IMR-90 (cell line): ENCODE measurements at regions not wholly inside any gene's neighbourhood (a gene's known extent, or its start where the extent isn't known, plus 50 kb on each side); places are given as distances from the start of the nearest gene placed in this dataset.

ENCODE experiments used
- ATAC-seq: fragments of 200-7000 bp; cut with Tn5 transposase; 2 replicates; pipeline ENCODE4 v1.9.1; 2020; ENCODE audit warnings: low read depth, mild to moderate bottlenecking, moderate library complexity
- BruUV-seq: library from RNA; stranded (reverse); fragments of 400-500 nt; replicated peaks from 2 replicates; lab custom pipeline; 2021; lab: Mats Ljungman, UMichigan
- CTCF ChIA-PET: fragments of 300-600 bp; formaldehyde crosslinking; extraction: SDS; loops from one replicate; lab custom pipeline; 2021; ENCODE audit warnings: antibody characterized with exemption; lab: Yijun Ruan, JAX
- POLR2A ChIA-PET: fragments of 300-600 bp; sonication (Branson Sonifier 250); formaldehyde crosslinking; loops from one replicate; lab custom pipeline; 2022; ENCODE audit warnings: antibody characterized with exemption; ENCODE audit not compliant: unreplicated experiment; lab: Charles Lee
- DNase-seq: peaks from one replicate; pipeline ENCODE4 v3.0.0; 2013
- H2AFZ ChIP-seq: replicated peaks from 2 replicates; pipeline ENCODE3; 2013; ENCODE audit warnings: low read length, mild to moderate bottlenecking; ENCODE audit not compliant: poor library complexity
- H2AK5ac ChIP-seq: 2 replicates; pipeline ENCODE4 v1.6.1; 2013; ENCODE audit warnings: low read depth, low read length, inconsistent platforms
- H2AK9ac ChIP-seq: replicated peaks from 2 replicates; pipeline ENCODE3; 2013; ENCODE audit warnings: mild to moderate bottlenecking, low read depth, low read length, moderate library complexity; ENCODE audit not compliant: poor library complexity
- H2BK120ac ChIP-seq: 2 replicates; pipeline ENCODE4 v1.6.1; 2013; ENCODE audit warnings: low read depth, low read length, inconsistent platforms
- H2BK15ac ChIP-seq: 3 replicates; pipeline ENCODE4 v1.6.1; 2013; ENCODE audit warnings: low read depth, low read length, inconsistent platforms
- H2BK20ac ChIP-seq: 2 replicates; pipeline ENCODE4 v1.6.1; 2013; ENCODE audit warnings: low read depth, mild to moderate bottlenecking, inconsistent platforms, low read length, moderate library complexity
- H2BK5ac ChIP-seq: 2 replicates; pipeline ENCODE4 v1.6.1; 2013; ENCODE audit warnings: mild to moderate bottlenecking, low read depth, low read length, inconsistent platforms; ENCODE audit not compliant: poor library complexity, severe bottlenecking
- H3K14ac ChIP-seq: replicated peaks from 2 replicates; pipeline ENCODE4 v1.6.1; 2013; ENCODE audit warnings: low read depth, low read length, inconsistent platforms
- H3K18ac ChIP-seq: 2 replicates; pipeline ENCODE4 v1.6.1; 2013; ENCODE audit warnings: low read depth, low read length, control low read depth
- H3K23ac ChIP-seq: 2 replicates; pipeline ENCODE4 v1.6.1; 2013; ENCODE audit warnings: low read depth, low read length, inconsistent platforms
- H3K27ac ChIP-seq: 2 replicates; pipeline ENCODE4 v1.5.1; 2013; ENCODE audit warnings: mild to moderate bottlenecking, control low read depth, low read length; ENCODE audit not compliant: insufficient read depth
- H3K27me3 ChIP-seq: 2 replicates; pipeline ENCODE4 v1.6.1; 2013; ENCODE audit warnings: low read length; ENCODE audit not compliant: control insufficient read depth, insufficient read depth
- H3K36me3 ChIP-seq: 2 replicates; pipeline ENCODE4 v1.6.1; 2013; ENCODE audit warnings: low read length, mixed read lengths; ENCODE audit not compliant: control insufficient read depth, insufficient read depth
- H3K4ac ChIP-seq: 2 replicates; pipeline ENCODE4 v1.6.1; 2013; ENCODE audit warnings: low read depth, low read length, inconsistent platforms
- H3K4me1 ChIP-seq: 2 replicates; pipeline ENCODE4 v1.6.1; 2013; ENCODE audit warnings: low read length, mixed read lengths; ENCODE audit not compliant: control insufficient read depth, insufficient read depth
- H3K4me2 ChIP-seq: 2 replicates; pipeline ENCODE4 v1.6.1; 2013; ENCODE audit warnings: low read depth, mild to moderate bottlenecking, control low read depth, low read length, moderate library complexity
- H3K4me3 ChIP-seq: 2 replicates; pipeline ENCODE4 v1.5.1; 2013; ENCODE audit warnings: low read depth, mild to moderate bottlenecking, control low read depth, low read length, moderate library complexity; ENCODE audit not compliant: insufficient read depth
- H3K56ac ChIP-seq: 2 replicates; pipeline ENCODE4 v1.6.1; 2013; ENCODE audit warnings: low read length, inconsistent platforms; ENCODE audit not compliant: insufficient read depth; ENCODE audit errors: extremely low read depth
- H3K79me1 ChIP-seq, 2 experiments: 2 replicates each; pipeline ENCODE4 v1.6.1; 2013; ENCODE audit warnings: low read length in 2 of 2, inconsistent platforms in 1 of 2, low read depth in 1 of 2
- H3K9ac ChIP-seq: 2 replicates; pipeline ENCODE4 v1.6.1; 2013; ENCODE audit warnings: low read depth, low read length, control low read depth
- H3K9me1 ChIP-seq: 2 replicates; pipeline ENCODE4 v1.6.1; 2013; ENCODE audit warnings: low read length, inconsistent platforms; ENCODE audit not compliant: insufficient read depth
- H3K9me3 ChIP-seq: 2 replicates; pipeline ENCODE4 v1.6.1; 2013; ENCODE audit warnings: low read length; ENCODE audit not compliant: control insufficient read depth, insufficient read depth
- H4K20me1 ChIP-seq: 2 replicates; pipeline ENCODE4 v1.6.1; 2013; ENCODE audit warnings: low read length, inconsistent platforms; ENCODE audit not compliant: insufficient read depth
- H4K5ac ChIP-seq: 2 replicates; pipeline ENCODE4 v1.6.1; 2013; ENCODE audit warnings: mild to moderate bottlenecking, low read depth, low read length, control low read depth
- H4K8ac ChIP-seq, 2 experiments: 2 replicates each; pipeline ENCODE4 v1.6.1; 2013; ENCODE audit warnings: low read depth in 2 of 2, low read length in 2 of 2, control low read depth in 1 of 2, inconsistent platforms in 1 of 2
- H4K91ac ChIP-seq: 2 replicates; pipeline ENCODE4 v1.6.1; 2013; ENCODE audit warnings: low read depth, low read length, inconsistent platforms; ENCODE audit not compliant: insufficient read depth
- BHLHE40 ChIP-seq: fragments of 150-350 bp; IDR thresholded peaks from 2 replicates; pipeline ENCODE4 v1.6.1; 2016; ENCODE audit warnings: mild to moderate bottlenecking, low read depth, low read length
- MAFK ChIP-seq: IDR thresholded peaks from 2 replicates; pipeline ENCODE4 v1.6.1; 2012; ENCODE audit warnings: low read depth, low read length, improper control_type of control experiment
- RAD21 ChIP-seq: IDR thresholded peaks from 2 replicates; pipeline ENCODE4 v1.6.1; 2012; ENCODE audit warnings: low read length, improper control_type of control experiment
- RCOR1 ChIP-seq: IDR thresholded peaks from 2 replicates; pipeline ENCODE4 v1.6.1; 2012; ENCODE audit warnings: mild to moderate bottlenecking, low read length, improper control_type of control experiment; ENCODE audit not compliant: insufficient replicate concordance
- USF2 ChIP-seq: fragments of 150-350 bp; IDR thresholded peaks from 2 replicates; pipeline ENCODE4 v1.6.1; 2017; ENCODE audit warnings: mild to moderate bottlenecking, antibody characterized with exemption, low read length, low read depth
- WGBS, 2 experiments: methylation state at CpG; one replicate each; pipeline versions ENCODE4 v1.1.5 to v1.1.7; 2013; ENCODE audit warnings: missing lambda C conversion rate in 2 of 2; ENCODE audit not compliant: insufficient read length in 1 of 2; ENCODE audit errors: extremely low coverage in 2 of 2; 5-methylcytosine and 5-hydroxymethylcytosine counted together
- dilution Hi-C: fragments of 300-500 bp; cut with HindIII; formaldehyde crosslinking; loops from one replicate; pipeline ENCODE4 v1.14.3; 2018; ENCODE audit warnings: low sequenced_read_pairs; ENCODE audit not compliant: unreplicated experiment
- in situ Hi-C: fragments of 300-500 bp; cut with MboI; formaldehyde crosslinking; loops from 3 replicates; pipeline ENCODE4 v1.14.3; 2019; ENCODE audit warnings: low sequenced_read_pairs, inconsistent platforms, mixed read lengths
- intact Hi-C: fragments of 100-400 bp; cut with micrococcal nuclease; formaldehyde crosslinking; loops from 2 replicates; pipeline ENCODE4 v1.10.0; 2022
- TF ChIP-seq, protein P1 (sequence below): fragments of 150-350 bp; IDR thresholded peaks from 2 replicates; pipeline ENCODE4 v1.6.1; 2016; ENCODE audit warnings: low read depth, mild to moderate bottlenecking, low read length, moderate library complexity, borderline replicate concordance

DNA sequence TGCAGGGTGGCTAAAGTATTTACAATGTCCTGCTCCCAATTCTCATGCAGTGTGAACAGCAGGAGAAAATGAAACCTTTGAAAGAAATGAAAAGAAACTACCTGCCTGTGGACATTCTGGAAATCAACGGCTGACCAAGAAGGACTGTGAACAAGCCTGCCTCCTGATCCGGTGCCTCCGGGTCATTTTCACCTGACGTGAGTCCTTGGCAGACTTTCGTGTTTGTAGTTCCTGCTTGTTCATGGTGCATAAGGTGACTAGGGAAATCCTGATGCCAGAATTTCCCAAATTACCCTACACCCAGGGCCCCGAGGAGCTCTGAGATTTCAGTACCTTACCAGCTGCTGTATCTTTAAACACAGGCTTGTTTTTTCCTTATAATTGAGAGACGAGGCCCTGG, 317.5 kb downstream of the TLE1 start:
- intact Hi-C loops: no loop called here
- DNase-seq (no peak), ATAC-seq (no peak)
- H3K9me1 ChIP-seq: no peaks in the 10 kb centered on the region
- no peak overlapping the region for H2BK20ac ChIP-seq
- dilution Hi-C loops: no loop called here
- no peak overlapping the region for H3K4me3 ChIP-seq
- BruUV-seq: no TSS peak
- no peak overlapping the region for H2AK9ac ChIP-seq
- TF ChIP-seq USF2: no peak
- TF ChIP-seq BHLHE40: no peak
- TF ChIP-seq, protein P1, sequence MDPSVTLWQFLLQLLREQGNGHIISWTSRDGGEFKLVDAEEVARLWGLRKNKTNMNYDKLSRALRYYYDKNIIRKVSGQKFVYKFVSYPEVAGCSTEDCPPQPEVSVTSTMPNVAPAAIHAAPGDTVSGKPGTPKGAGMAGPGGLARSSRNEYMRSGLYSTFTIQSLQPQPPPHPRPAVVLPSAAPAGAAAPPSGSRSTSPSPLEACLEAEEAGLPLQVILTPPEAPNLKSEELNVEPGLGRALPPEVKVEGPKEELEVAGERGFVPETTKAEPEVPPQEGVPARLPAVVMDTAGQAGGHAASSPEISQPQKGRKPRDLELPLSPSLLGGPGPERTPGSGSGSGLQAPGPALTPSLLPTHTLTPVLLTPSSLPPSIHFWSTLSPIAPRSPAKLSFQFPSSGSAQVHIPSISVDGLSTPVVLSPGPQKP: no peak
- no peak for TF ChIP-seq MAFK
- no peak for TF ChIP-seq RAD21
- TF ChIP-seq RCOR1: no peak
- no peaks in the 10 kb centered on the region for H3K27me3 ChIP-seq
- POLR2A ChIA-PET: no interaction called here
- H3K23ac ChIP-seq: no peak overlapping the region
- H3K4me1 ChIP-seq: no peaks in the 10 kb centered on the region
- in situ Hi-C loops: no loop called here
- H2BK5ac ChIP-seq: no peak overlapping the region
- H3K4me2 ChIP-seq: no peak overlapping the region
- H2AK5ac ChIP-seq: no peak overlapping the region
- H3K79me1 ChIP-seq: no peaks in the 10 kb centered on the region
- H2BK120ac ChIP-seq: no peak overlapping the region
- no peaks in the 10 kb centered on the region for H4K20me1 ChIP-seq
- H3K27ac ChIP-seq: no peak overlapping the region
- no peak overlapping the region for H4K8ac ChIP-seq
- H3K18ac ChIP-seq: no peak overlapping the region
- no peak overlapping the region for H3K9ac ChIP-seq
- no peak overlapping the region for H2AFZ ChIP-seq
- no peak overlapping the region for H3K56ac ChIP-seq
- CTCF ChIA-PET: no interaction called here
- no peak overlapping the region for H4K5ac ChIP-seq
- H2BK15ac ChIP-seq: no peak overlapping the region
- H3K36me3 ChIP-seq: no peaks in the 10 kb centered on the region
- no peak overlapping the region for H4K91ac ChIP-seq
- no peak overlapping the region for H3K4ac ChIP-seq
- no CpG with 5 or more reads among the region's 7 CpGs for WGBS, 2 experiments
- no peak overlapping the region for H3K14ac ChIP-seq
- H3K9me3 ChIP-seq: no peaks in the 10 kb centered on the region
